ENCODE measurements at regions not wholly inside any gene's neighbourhood (a gene's known extent, or its start where the extent isn't known, plus 50 kb on each side); places are given as distances from the start of the nearest gene placed in this dataset.

- TF ChIP-seq, protein P1, sequence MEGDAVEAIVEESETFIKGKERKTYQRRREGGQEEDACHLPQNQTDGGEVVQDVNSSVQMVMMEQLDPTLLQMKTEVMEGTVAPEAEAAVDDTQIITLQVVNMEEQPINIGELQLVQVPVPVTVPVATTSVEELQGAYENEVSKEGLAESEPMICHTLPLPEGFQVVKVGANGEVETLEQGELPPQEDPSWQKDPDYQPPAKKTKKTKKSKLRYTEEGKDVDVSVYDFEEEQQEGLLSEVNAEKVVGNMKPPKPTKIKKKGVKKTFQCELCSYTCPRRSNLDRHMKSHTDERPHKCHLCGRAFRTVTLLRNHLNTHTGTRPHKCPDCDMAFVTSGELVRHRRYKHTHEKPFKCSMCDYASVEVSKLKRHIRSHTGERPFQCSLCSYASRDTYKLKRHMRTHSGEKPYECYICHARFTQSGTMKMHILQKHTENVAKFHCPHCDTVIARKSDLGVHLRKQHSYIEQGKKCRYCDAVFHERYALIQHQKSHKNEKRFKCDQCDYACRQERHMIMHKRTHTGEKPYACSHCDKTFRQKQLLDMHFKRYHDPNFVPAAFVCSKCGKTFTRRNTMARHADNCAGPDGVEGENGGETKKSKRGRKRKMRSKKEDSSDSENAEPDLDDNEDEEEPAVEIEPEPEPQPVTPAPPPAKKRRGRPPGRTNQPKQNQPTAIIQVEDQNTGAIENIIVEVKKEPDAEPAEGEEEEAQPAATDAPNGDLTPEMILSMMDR (conservative IDR thresholded peaks at IDR 0.05; ENCODE audit: low read depth in 2 of 2), result no peak
- TF ChIP-seq REST (IDR thresholded peaks at IDR 0.05; ENCODE audit: unreplicated experiment) (no peak), JUNB (IDR thresholded peaks at IDR 0.05; ENCODE audit: unreplicated experiment) (no peak), EZH2phosphoT487 (IDR thresholded peaks at IDR 0.05; ENCODE audit: unreplicated experiment) (no peak), CREB1 (CRISPR knock-in tag; IDR thresholded peaks at IDR 0.05; ENCODE audit: low read depth) (no peak), POLR2AphosphoS5 (IDR thresholded peaks at IDR 0.05; ENCODE audit: low read depth) (no peak), ZNF462 (CRISPR knock-in tag; IDR thresholded peaks at IDR 0.05) (no peak), ETS1 (IDR thresholded peaks at IDR 0.05) (no peak), NANOG (IDR thresholded peaks at IDR 0.05; ENCODE audit: borderline replicate concordance) (no peak), STAT1 (IDR thresholded peaks at IDR 0.05; ENCODE audit: unreplicated experiment) (no peak), EZH2 (IDR thresholded peaks at IDR 0.05; ENCODE audit: low read depth, unreplicated experiment) (no peak), ZNF114 (CRISPR knock-in tag; IDR thresholded peaks at IDR 0.05) (no peak), ZNF331 (CRISPR knock-in tag; IDR thresholded peaks at IDR 0.05; ENCODE audit: low read depth) (no peak)
- no peaks in the 10 kb centered on the region for H3K36me3 ChIP-seq (ENCODE audit: insufficient read depth)
- peaks cover 1% of the 10 kb centered on the region for H3K27me3 Mint-ChIP-seq (ENCODE audit: insufficient read depth, low read depth, poor library complexity)
- no peaks in the 10 kb centered on the region for H3K79me2 ChIP-seq (replicated peaks; ENCODE audit: insufficient read depth)
- H3K4me1 ChIP-seq (ENCODE audit: insufficient read depth), result no peaks in the 10 kb centered on the region
- no peaks in the 10 kb centered on the region for H3K9me3 Mint-ChIP-seq
- no peak overlapping the region for H2AFZ ChIP-seq
- DNase-seq (ENCODE audit: low spot score) (no peak), ATAC-seq (no peak)
- no peak overlapping the region for H3K4me2 ChIP-seq
- H3K36me3 Mint-ChIP-seq (ENCODE audit: low read depth), result peaks cover 7% of the 10 kb centered on the region; the same call in 1 of the 3 replicates
- no peaks in the 10 kb centered on the region; the same call in 1 of the 2 replicates for H4K20me1 ChIP-seq (replicated peaks; ENCODE audit: insufficient read depth)
- no peaks in the 10 kb centered on the region for H3K9me2 ChIP-seq (ENCODE audit: insufficient read depth)
- no peak overlapping the region for H3K4me3 ChIP-seq
- H3F3A ChIP-seq (replicated peaks; ENCODE audit: low read depth), result no peaks in the 10 kb centered on the region
- no peaks in the 10 kb centered on the region for H3K4me1 Mint-ChIP-seq
- no peak overlapping the region for H3K27ac ChIP-seq (ENCODE audit: low read depth)
- no peak overlapping the region for H3K27ac Mint-ChIP-seq
- H3K4me3 Mint-ChIP-seq, result no peak overlapping the region
- H3K27me3 ChIP-seq (ENCODE audit: insufficient read depth), result no peaks in the 10 kb centered on the region
These were observed 86.6 kb downstream of the MEX3B start for GRCh38 chr15:81959196-81959595.

Measured in GM23338 (cell line).